SK-N-SH (cell line): ENCODE measurements at regions not wholly inside any gene's neighbourhood (a gene's known extent, or its start where the extent isn't known, plus 50 kb on each side); places are given as distances from the start of the nearest gene placed in this dataset.

ENCODE experiments used
- CTCF ChIA-PET: fragments of 300-600, 350-600 bp; formaldehyde crosslinking; extraction: SDS; loops from one replicate; lab custom pipeline; 2021; lab: Yijun Ruan, JAX
- POLR2A ChIA-PET: fragments of 350-600 bp; sonication (Branson Sonifier 250); formaldehyde crosslinking; extraction: SDS; loops from one replicate; lab custom pipeline; 2020; ENCODE audit warnings: antibody characterized with exemption, inconsistent platforms; lab: Yijun Ruan, JAX
- DNase-seq: peaks from one replicate; pipeline ENCODE4 v3.0.0; 2012
- H2AFZ ChIP-seq: fragments of 200-600 bp; sonication (generic); 2 replicates; pipeline ENCODE4 v1.8.1; 2016; ENCODE audit warnings: antibody characterized with exemption, mild to moderate bottlenecking, low read depth
- H3F3A ChIP-seq: fragments of 200-600 bp; sonication (generic); replicated peaks from 2 replicates; pipeline ENCODE3; 2016; ENCODE audit warnings: antibody characterized with exemption, mild to moderate bottlenecking; ENCODE audit not compliant: insufficient read depth
- H3K27ac ChIP-seq, 2 experiments: fragments of 200-500 bp in 1 of 2; fragments of 200-600 bp in 1 of 2; sonication (Bioruptor generic) in 1 of 2; sonication (generic), shearing (Covaris generic) in 1 of 2; 2 replicates each; pipeline versions ENCODE4 v1.5.1 to v1.6.1; 2014 to 2016; ENCODE audit warnings: low read depth in 2 of 2, inconsistent platforms in 1 of 2, low read length in 1 of 2, mild to moderate bottlenecking in 1 of 2, mixed read lengths in 1 of 2
- H3K27me3 ChIP-seq: fragments of 200-600 bp; sonication (generic), shearing (Covaris generic); 2 replicates; pipeline ENCODE4 v1.6.1; 2016; ENCODE audit warnings: mixed run types; ENCODE audit not compliant: insufficient read depth
- H3K36me3 ChIP-seq, 2 experiments: fragments of 200-500 bp in 1 of 2; fragments of 200-600 bp in 1 of 2; sonication (Bioruptor generic) in 1 of 2; sonication (generic) in 1 of 2; replicated peaks in 1 of 2; 2 replicates each; pipeline versions ENCODE3 to v1.5.1; 2014 to 2016; ENCODE audit warnings: low read length in 1 of 2, mild to moderate bottlenecking in 1 of 2; ENCODE audit not compliant: insufficient read depth in 2 of 2, control insufficient read depth in 1 of 2
- H3K4me1 ChIP-seq, 2 experiments: fragments of 200-500 bp in 1 of 2; fragments of 200-600 bp in 1 of 2; sonication (Bioruptor generic) in 1 of 2; sonication (generic), shearing (Covaris generic) in 1 of 2; 2 replicates each; pipeline versions ENCODE4 v1.5.1 to v1.6.1; 2014 to 2016; ENCODE audit warnings: low read depth in 1 of 2, low read length in 1 of 2, mixed run types in 1 of 2; ENCODE audit not compliant: insufficient read depth in 2 of 2, control insufficient read depth in 1 of 2
- H3K4me2 ChIP-seq: fragments of 200-600 bp; sonication (generic), shearing (Covaris generic); 2 replicates; pipeline ENCODE4 v1.6.1; 2017; ENCODE audit warnings: mixed run types
- H3K4me3 ChIP-seq, 2 experiments: fragments of 200-500 bp in 1 of 2; fragments of 200-600 bp in 1 of 2; sonication (Bioruptor generic) in 1 of 2; sonication (generic), shearing (Covaris generic) in 1 of 2; 2 replicates each; pipeline versions ENCODE4 v1.5.1 to v1.8.1; 2014 to 2016; ENCODE audit warnings: low read depth in 2 of 2, inconsistent platforms in 1 of 2, low read length in 1 of 2, mild to moderate bottlenecking in 1 of 2, mixed read lengths in 1 of 2, moderate library complexity in 1 of 2
- H3K79me2 ChIP-seq: fragments of 200-600 bp; sonication (generic); 2 replicates; pipeline ENCODE4 v1.8.1; 2017; ENCODE audit warnings: mild to moderate bottlenecking; ENCODE audit not compliant: insufficient read depth
- H3K9ac ChIP-seq: fragments of 200-600 bp; sonication (generic); 2 replicates; pipeline ENCODE4 v1.6.1; 2017; ENCODE audit warnings: mixed run types
- H3K9me2 ChIP-seq: fragments of 200-600 bp; sonication (generic); 2 replicates; pipeline ENCODE4 v1.6.1; 2017; ENCODE audit warnings: mixed run types
- H3K9me3 ChIP-seq: fragments of 200-600 bp; sonication (generic); 2 replicates; pipeline ENCODE4 v1.6.1; 2017; ENCODE audit warnings: mixed run types, mild to moderate bottlenecking, moderate library complexity
- H4K20me1 ChIP-seq: fragments of 200-600 bp; sonication (generic); 2 replicates; pipeline ENCODE4 v1.6.1; 2017; ENCODE audit warnings: mild to moderate bottlenecking, mixed run types; ENCODE audit not compliant: insufficient read depth
- CHD2 ChIP-seq: fragments of 150-350 bp; IDR thresholded peaks from 2 replicates; pipeline ENCODE4 v1.6.1; 2018; ENCODE audit warnings: low read length; ENCODE audit not compliant: partially characterized antibody
- ELF1 ChIP-seq: IDR thresholded peaks from 2 replicates; pipeline ENCODE4 v1.4.0; 2012
- EP300 ChIP-seq, 2 experiments: IDR thresholded peaks; 2 replicates each; pipeline versions ENCODE4 v1.4.0 to v1.6.1; 2012; ENCODE audit warnings: borderline replicate concordance in 1 of 2, low read depth in 1 of 2, low read length in 1 of 2
- EZH2phosphoT487 ChIP-seq: fragments of 200-600 bp; sonication (generic); IDR thresholded peaks from 2 replicates; pipeline ENCODE4 v1.6.1; 2017; ENCODE audit warnings: low read depth, mixed run types, mild to moderate bottlenecking, antibody characterized with exemption, moderate library complexity, borderline replicate concordance
- FOSL2 ChIP-seq: IDR thresholded peaks from 2 replicates; pipeline ENCODE4 v1.4.0; 2012; ENCODE audit warnings: low read depth, mild to moderate bottlenecking, moderate library complexity, borderline replicate concordance
- PBX3 ChIP-seq: IDR thresholded peaks from 2 replicates; pipeline ENCODE4; 2012
- POLR2AphosphoS5 ChIP-seq: IDR thresholded peaks from 2 replicates; pipeline ENCODE4 v1.6.1; 2012; ENCODE audit warnings: low read depth, low read length
- RAD21 ChIP-seq: IDR thresholded peaks from 2 replicates; pipeline ENCODE4 v1.6.1; 2012; ENCODE audit warnings: mild to moderate bottlenecking, low read length
- RCOR1 ChIP-seq: fragments of 150-350 bp; IDR thresholded peaks from 2 replicates; pipeline ENCODE4 v1.6.1; 2017; ENCODE audit warnings: antibody characterized with exemption, low read length
- RFX5 ChIP-seq: IDR thresholded peaks from 2 replicates; pipeline ENCODE4 v1.6.1; 2012; ENCODE audit warnings: mild to moderate bottlenecking, improper control_type of control experiment, low read length
- RXRA ChIP-seq: IDR thresholded peaks from 2 replicates; pipeline ENCODE4 v1.4.0; 2012; ENCODE audit warnings: low read depth, mild to moderate bottlenecking, borderline replicate concordance
- SIN3A ChIP-seq: IDR thresholded peaks from 2 replicates; pipeline ENCODE4 v1.6.1; 2012; ENCODE audit warnings: low read depth, mild to moderate bottlenecking, low read length, moderate library complexity, borderline replicate concordance
- SMC3 ChIP-seq: IDR thresholded peaks from 2 replicates; pipeline ENCODE4 v1.6.1; 2012; ENCODE audit warnings: low read depth, low read length, improper control_type of control experiment
- TCF12 ChIP-seq: IDR thresholded peaks from 2 replicates; pipeline ENCODE4 v1.4.0; 2012
- TEAD4 ChIP-seq: IDR thresholded peaks from 2 replicates; pipeline ENCODE4 v1.4.0; 2012; ENCODE audit warnings: mild to moderate bottlenecking, borderline replicate concordance; ENCODE audit not compliant: insufficient read depth
- USF1 ChIP-seq: IDR thresholded peaks from 2 replicates; pipeline ENCODE4 v1.4.0; 2012; ENCODE audit warnings: low read depth, borderline replicate concordance
- USF2 ChIP-seq: fragments of 150-350 bp; IDR thresholded peaks from 2 replicates; pipeline ENCODE4 v1.6.1; 2017; ENCODE audit warnings: antibody characterized with exemption, low read length, low read depth, borderline replicate concordance
- YY1 ChIP-seq: IDR thresholded peaks from 2 replicates; pipeline ENCODE4 v1.4.0; 2012; ENCODE audit warnings: low read depth, mild to moderate bottlenecking
- TF ChIP-seq, protein P1 (sequence below): IDR thresholded peaks from 2 replicates; pipeline ENCODE4 v1.4.0; 2012; ENCODE audit warnings: low read depth
- TF ChIP-seq, protein P2 (sequence below): fragments of 200-600 bp; sonication (generic); IDR thresholded peaks from 2 replicates; pipeline ENCODE4 v1.6.1; 2017; ENCODE audit warnings: antibody characterized with exemption, mild to moderate bottlenecking, moderate library complexity
- TF ChIP-seq, protein P3 (sequence below): IDR thresholded peaks from 2 replicates; pipeline ENCODE4 v1.4.0; 2012; ENCODE audit warnings: low read depth, borderline replicate concordance

DNA sequence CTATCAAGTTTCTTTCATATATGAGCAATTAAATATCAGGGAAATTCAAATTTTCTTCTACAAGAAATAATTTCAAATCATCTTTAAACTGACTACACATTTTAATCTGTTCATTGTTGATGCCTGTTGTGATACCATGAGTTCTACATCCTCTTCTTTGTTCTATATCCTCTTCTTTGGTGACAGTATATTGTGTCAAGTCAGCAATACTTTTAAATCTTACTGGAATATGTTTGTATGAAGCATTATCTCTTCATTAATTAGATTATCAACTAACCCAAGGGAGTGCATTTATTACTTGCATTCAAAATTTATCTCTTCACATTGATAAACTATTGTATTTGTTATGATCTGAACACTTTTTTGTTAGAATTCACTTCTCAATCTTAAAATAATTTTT, 275.0 kb upstream of the INTU start:
- Histone ChIP-seq H3K9ac (no peak overlapping the region), H3K36me3 (no peaks in the 10 kb centered on the region), H3K4me2 (no peak overlapping the region), H3K9me2 (no peaks in the 10 kb centered on the region), H3K79me2 (no peaks in the 10 kb centered on the region), H3K9me3 (no peaks in the 10 kb centered on the region), H3K4me3 (no peak overlapping the region), H4K20me1 (no peaks in the 10 kb centered on the region), H3F3A (no peaks in the 10 kb centered on the region), H3K27me3 (no peaks in the 10 kb centered on the region), H3K27ac (no peak overlapping the region), H3K4me1 (no peaks in the 10 kb centered on the region), H2AFZ (no peak overlapping the region)
- ChIA-PET CTCF (no interaction called here), POLR2A (no interaction called here)
- no peak for DNase-seq
- TF ChIP-seq, protein P1, sequence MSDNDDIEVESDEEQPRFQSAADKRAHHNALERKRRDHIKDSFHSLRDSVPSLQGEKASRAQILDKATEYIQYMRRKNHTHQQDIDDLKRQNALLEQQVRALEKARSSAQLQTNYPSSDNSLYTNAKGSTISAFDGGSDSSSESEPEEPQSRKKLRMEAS = no peak
- TF ChIP-seq CHD2 = no peak
- TF ChIP-seq TCF12 = no peak
- TF ChIP-seq SIN3A = no peak
- TF ChIP-seq PBX3 = no peak
- no peak for TF ChIP-seq USF1
- no peak for TF ChIP-seq FOSL2
- no peak for TF ChIP-seq SMC3

DNA sequence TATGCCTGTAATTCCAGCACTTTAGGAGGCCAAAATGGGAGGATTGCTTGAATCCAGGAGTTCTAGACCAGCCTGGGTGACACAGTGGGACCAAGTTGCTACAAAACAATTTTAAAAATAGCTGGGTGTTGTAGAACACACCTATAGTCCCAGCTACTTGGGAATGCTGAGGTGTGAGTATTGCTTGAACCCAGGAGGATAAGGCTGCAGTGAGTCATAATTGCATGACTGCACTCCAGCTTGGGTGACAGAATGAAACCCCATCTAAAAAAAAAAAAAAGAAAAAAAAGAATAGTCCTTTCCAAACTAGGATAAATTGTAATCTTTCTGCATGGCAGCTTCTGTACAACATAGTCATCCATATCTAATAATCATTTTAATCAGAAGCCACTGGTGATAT, 270.1 kb upstream of the INTU start:
- no peaks in the 10 kb centered on the region for H3K9me2 ChIP-seq
- TF ChIP-seq SMC3 (no peak), FOSL2 (no peak), RAD21 (no peak), RFX5 (no peak), USF2 (no peak), TEAD4 (no peak), RXRA (no peak), ELF1 (no peak), CHD2 (no peak), EP300 (IDR thresholded peaks at IDR 0.05; ENCODE audit: borderline replicate concordance in 1 of 2, low read depth in 1 of 2, low read length in 1 of 2) (no peak), POLR2AphosphoS5 (no peak), USF1 (no peak), TCF12 (no peak), RCOR1 (no peak), EZH2phosphoT487 (no peak), YY1 (no peak)
- TF ChIP-seq, protein P2, sequence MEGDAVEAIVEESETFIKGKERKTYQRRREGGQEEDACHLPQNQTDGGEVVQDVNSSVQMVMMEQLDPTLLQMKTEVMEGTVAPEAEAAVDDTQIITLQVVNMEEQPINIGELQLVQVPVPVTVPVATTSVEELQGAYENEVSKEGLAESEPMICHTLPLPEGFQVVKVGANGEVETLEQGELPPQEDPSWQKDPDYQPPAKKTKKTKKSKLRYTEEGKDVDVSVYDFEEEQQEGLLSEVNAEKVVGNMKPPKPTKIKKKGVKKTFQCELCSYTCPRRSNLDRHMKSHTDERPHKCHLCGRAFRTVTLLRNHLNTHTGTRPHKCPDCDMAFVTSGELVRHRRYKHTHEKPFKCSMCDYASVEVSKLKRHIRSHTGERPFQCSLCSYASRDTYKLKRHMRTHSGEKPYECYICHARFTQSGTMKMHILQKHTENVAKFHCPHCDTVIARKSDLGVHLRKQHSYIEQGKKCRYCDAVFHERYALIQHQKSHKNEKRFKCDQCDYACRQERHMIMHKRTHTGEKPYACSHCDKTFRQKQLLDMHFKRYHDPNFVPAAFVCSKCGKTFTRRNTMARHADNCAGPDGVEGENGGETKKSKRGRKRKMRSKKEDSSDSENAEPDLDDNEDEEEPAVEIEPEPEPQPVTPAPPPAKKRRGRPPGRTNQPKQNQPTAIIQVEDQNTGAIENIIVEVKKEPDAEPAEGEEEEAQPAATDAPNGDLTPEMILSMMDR = no peak
- TF ChIP-seq, protein P3, sequence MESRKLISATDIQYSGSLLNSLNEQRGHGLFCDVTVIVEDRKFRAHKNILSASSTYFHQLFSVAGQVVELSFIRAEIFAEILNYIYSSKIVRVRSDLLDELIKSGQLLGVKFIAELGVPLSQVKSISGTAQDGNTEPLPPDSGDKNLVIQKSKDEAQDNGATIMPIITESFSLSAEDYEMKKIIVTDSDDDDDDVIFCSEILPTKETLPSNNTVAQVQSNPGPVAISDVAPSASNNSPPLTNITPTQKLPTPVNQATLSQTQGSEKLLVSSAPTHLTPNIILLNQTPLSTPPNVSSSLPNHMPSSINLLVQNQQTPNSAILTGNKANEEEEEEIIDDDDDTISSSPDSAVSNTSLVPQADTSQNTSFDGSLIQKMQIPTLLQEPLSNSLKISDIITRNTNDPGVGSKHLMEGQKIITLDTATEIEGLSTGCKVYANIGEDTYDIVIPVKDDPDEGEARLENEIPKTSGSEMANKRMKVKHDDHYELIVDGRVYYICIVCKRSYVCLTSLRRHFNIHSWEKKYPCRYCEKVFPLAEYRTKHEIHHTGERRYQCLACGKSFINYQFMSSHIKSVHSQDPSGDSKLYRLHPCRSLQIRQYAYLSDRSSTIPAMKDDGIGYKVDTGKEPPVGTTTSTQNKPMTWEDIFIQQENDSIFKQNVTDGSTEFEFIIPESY = no peak
- TF ChIP-seq, all 33 proteins: peak for 0
- no peak for DNase-seq
- H3K9ac ChIP-seq = no peak overlapping the region
- H3K4me3 ChIP-seq = no peak overlapping the region
- no peaks in the 10 kb centered on the region for H3F3A ChIP-seq
- H3K79me2 ChIP-seq = no peaks in the 10 kb centered on the region
- H3K4me1 ChIP-seq = no peaks in the 10 kb centered on the region
- no peaks in the 10 kb centered on the region for H4K20me1 ChIP-seq
- CTCF ChIA-PET = interaction anchor here (0.6 kb wide), 1 partner anchor 417 kb away, joined by 3 read pairs; no protein-coding TSS in a partner anchor
- POLR2A ChIA-PET = no interaction called here
- H3K4me2 ChIP-seq = no peak overlapping the region
- no peak overlapping the region for H2AFZ ChIP-seq
- H3K36me3 ChIP-seq = no peaks in the 10 kb centered on the region
- H3K27me3 ChIP-seq = no peaks in the 10 kb centered on the region
- H3K27ac ChIP-seq = no peak overlapping the region
- no peaks in the 10 kb centered on the region for H3K9me3 ChIP-seq
